Mesendoderm (in vitro differentiated cells): ENCODE measurements at regions not wholly inside any gene's neighbourhood (a gene's known extent, or its start where the extent isn't known, plus 50 kb on each side); places are given as distances from the start of the nearest gene placed in this dataset.
A peak's percentile ranks its signal among the peaks of the same experiment; 100 is the strongest.
"Not testable (repeated sequence)": the region's sequence is repeated elsewhere in the genome, so short reads cannot be mapped to it uniquely, and the experiment has no call there.

ENCODE experiments used
- DNase-seq: peaks from one replicate; pipeline ENCODE4 v3.0.0; 2013
- H2AK5ac ChIP-seq: 2 replicates; pipeline ENCODE4 v1.6.1; 2013; ENCODE audit warnings: low read length, inconsistent platforms
- H2BK120ac ChIP-seq: 2 replicates; pipeline ENCODE4 v1.6.1; 2013; ENCODE audit warnings: low read depth, mild to moderate bottlenecking, low read length, moderate library complexity, mixed read lengths
- H2BK15ac ChIP-seq: replicated peaks from 2 replicates; pipeline ENCODE4 v1.6.1; 2013; ENCODE audit warnings: low read depth, mild to moderate bottlenecking, moderate library complexity
- H2BK5ac ChIP-seq: 2 replicates; pipeline ENCODE4 v1.6.1; 2013; ENCODE audit warnings: low read length, inconsistent platforms
- H3K18ac ChIP-seq: 2 replicates; pipeline ENCODE4 v1.6.1; 2013; ENCODE audit warnings: mild to moderate bottlenecking, low read length, mixed read lengths
- H3K23ac ChIP-seq: one replicate; pipeline ENCODE4 v1.6.1; 2013; ENCODE audit warnings: low read length
- H3K27ac ChIP-seq: 2 replicates; pipeline ENCODE4 v1.5.1; 2013; ENCODE audit warnings: low read depth, mild to moderate bottlenecking, inconsistent platforms, low read length, moderate library complexity
- H3K27me3 ChIP-seq: 2 replicates; pipeline ENCODE4 v1.6.1; 2013; ENCODE audit warnings: low read length, control low read depth, mild to moderate bottlenecking, inconsistent platforms; ENCODE audit not compliant: insufficient read depth, poor library complexity
- H3K36me3 ChIP-seq: 2 replicates; pipeline ENCODE4 v1.6.1; 2013; ENCODE audit warnings: low read length, inconsistent platforms; ENCODE audit not compliant: control insufficient read depth, insufficient read depth
- H3K4ac ChIP-seq: one replicate; pipeline ENCODE4 v1.6.1; 2013; ENCODE audit warnings: low read depth, mild to moderate bottlenecking, low read length, moderate library complexity
- H3K4me1 ChIP-seq: 2 replicates; pipeline ENCODE4 v1.6.1; 2013; ENCODE audit warnings: low read depth, low read length, inconsistent platforms; ENCODE audit not compliant: control insufficient read depth
- H3K4me2 ChIP-seq: 2 replicates; pipeline ENCODE4 v1.6.1; 2013; ENCODE audit warnings: low read length
- H3K4me3 ChIP-seq: 2 replicates; pipeline ENCODE4 v1.5.1; 2013; ENCODE audit warnings: mild to moderate bottlenecking, low read length
- H3K56ac ChIP-seq: one replicate; pipeline ENCODE4 v1.6.1; 2013; ENCODE audit warnings: low read length
- H3K79me1 ChIP-seq: 2 replicates; pipeline ENCODE4 v1.6.1; 2013; ENCODE audit warnings: low read length, inconsistent platforms
- H3K79me2 ChIP-seq: 2 replicates; pipeline ENCODE4 v1.6.1; 2013; ENCODE audit warnings: mild to moderate bottlenecking, low read length; ENCODE audit not compliant: control insufficient read depth, insufficient read depth
- H3K9ac ChIP-seq: 2 replicates; pipeline ENCODE4 v1.6.1; 2013; ENCODE audit warnings: low read length, inconsistent platforms
- H4K5ac ChIP-seq: one replicate; pipeline ENCODE4 v1.6.1; 2013; ENCODE audit warnings: low read length
- H4K8ac ChIP-seq: one replicate; pipeline ENCODE4 v1.6.1; 2013; ENCODE audit warnings: low read depth, mild to moderate bottlenecking, control low read depth, low read length, moderate library complexity
- WGBS: extraction: QIAGEN DNeasy Blood & Tissue Kit; methylation state at CpG from one replicate; pipeline ENCODE4 v1.1.7; 2013; ENCODE audit warnings: low lambda C conversion rate, missing lambda C conversion rate; ENCODE audit not compliant: insufficient coverage; ENCODE audit errors: extremely low coverage; 5-methylcytosine and 5-hydroxymethylcytosine counted together

DNA sequence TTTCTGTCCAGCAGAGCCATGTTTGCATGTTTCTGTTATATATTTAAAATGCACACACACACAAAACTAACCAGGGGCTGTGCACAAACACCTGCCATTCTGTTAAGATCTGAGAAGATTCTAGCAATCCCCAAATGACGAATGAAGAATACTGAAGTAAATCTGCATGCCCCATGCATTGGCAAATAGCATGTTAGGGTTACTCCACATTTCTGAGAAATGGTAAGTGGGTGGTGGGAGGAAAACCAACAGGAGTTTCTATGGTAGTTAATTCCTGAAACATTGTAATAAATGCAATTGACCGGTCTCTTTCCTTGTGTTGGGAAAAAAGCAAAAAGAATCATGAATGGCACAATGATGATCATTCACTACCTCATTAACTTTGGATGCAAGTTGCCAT, 318.0 kb downstream of the BCAT1 start:
- H4K5ac ChIP-seq = no peak overlapping the region
- no peaks in the 10 kb centered on the region for H3K27me3 ChIP-seq
- no peaks in the 10 kb centered on the region for H3K36me3 ChIP-seq
- no peak overlapping the region for H3K4me2 ChIP-seq
- no peak overlapping the region for H3K56ac ChIP-seq
- H3K9ac ChIP-seq = no peak overlapping the region
- DNase-seq = no peak
- H2BK120ac ChIP-seq = no peak overlapping the region
- no peaks in the 10 kb centered on the region for H3K4me1 ChIP-seq
- H3K4ac ChIP-seq = no peak overlapping the region
- no peak overlapping the region for H4K8ac ChIP-seq
- WGBS = no CpG with 5 or more reads among the region's 2 CpGs
- no peaks in the 10 kb centered on the region for H3K79me1 ChIP-seq
- H2BK15ac ChIP-seq = no peak overlapping the region
- no peak overlapping the region for H2BK5ac ChIP-seq
- no peak overlapping the region for H3K27ac ChIP-seq
- H3K79me2 ChIP-seq = no peaks in the 10 kb centered on the region
- no peak overlapping the region for H3K18ac ChIP-seq
- no peak overlapping the region for H3K4me3 ChIP-seq
- H2AK5ac ChIP-seq = no peak overlapping the region
- no peak overlapping the region for H3K23ac ChIP-seq

GRCh38 chr12:24630446-24630845, 318.5 kb downstream of the BCAT1 start:
- H4K5ac ChIP-seq = no peak overlapping the region
- no peaks in the 10 kb centered on the region for H3K4me1 ChIP-seq
- no peak overlapping the region for H3K23ac ChIP-seq
- H3K27ac ChIP-seq = no peak overlapping the region
- WGBS = no CpG with 5 or more reads among the region's 1 CpG
- H3K27me3 ChIP-seq = no peaks in the 10 kb centered on the region
- no peaks in the 10 kb centered on the region for H3K79me2 ChIP-seq
- H3K36me3 ChIP-seq = no peaks in the 10 kb centered on the region
- H3K79me1 ChIP-seq = no peaks in the 10 kb centered on the region
- DNase-seq = peak; percentile 66
- no peak overlapping the region for H3K4ac ChIP-seq
- no peak overlapping the region for H3K56ac ChIP-seq
- no peak overlapping the region for H2BK15ac ChIP-seq
- no peak overlapping the region for H3K18ac ChIP-seq
- H2BK120ac ChIP-seq = no peak overlapping the region
- H3K9ac ChIP-seq = no peak overlapping the region
- H3K4me2 ChIP-seq = no peak overlapping the region
- no peak overlapping the region for H3K4me3 ChIP-seq
- no peak overlapping the region for H4K8ac ChIP-seq
- H2BK5ac ChIP-seq = no peak overlapping the region
- H2AK5ac ChIP-seq = no peak overlapping the region

DNA sequence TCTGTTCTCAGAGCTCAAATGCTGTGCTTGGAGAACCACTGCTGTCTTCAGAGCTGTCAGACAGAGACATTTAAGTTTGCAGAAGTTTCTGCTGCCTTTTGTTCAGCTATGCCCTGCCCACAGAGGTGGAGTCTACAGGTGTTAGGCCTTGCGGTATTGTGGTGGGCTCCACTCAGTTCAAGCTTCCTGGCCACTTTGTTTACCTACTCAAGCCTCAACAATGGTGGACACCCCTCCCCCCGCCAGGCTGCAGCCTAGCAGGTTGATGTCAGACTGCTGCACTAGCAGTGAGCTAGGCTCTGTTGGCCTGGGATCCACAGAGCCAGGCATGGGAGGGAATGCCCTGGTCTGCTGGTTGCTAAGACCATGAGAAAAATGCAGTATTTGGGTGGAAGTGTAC, 323.8 kb downstream of the BCAT1 start:
- no peak overlapping the region for H3K23ac ChIP-seq
- H3K27ac ChIP-seq = no peak overlapping the region
- no peak overlapping the region for H2BK5ac ChIP-seq
- no peak overlapping the region for H3K4ac ChIP-seq
- H3K18ac ChIP-seq = no peak overlapping the region
- WGBS = no CpG with 5 or more reads among the region's 2 CpGs
- H2BK15ac ChIP-seq = no peak overlapping the region
- no peak overlapping the region for H3K9ac ChIP-seq
- H3K56ac ChIP-seq = no peak overlapping the region
- no peaks in the 10 kb centered on the region for H3K79me2 ChIP-seq
- no peak overlapping the region for H3K4me3 ChIP-seq
- H2BK120ac ChIP-seq = no peak overlapping the region
- H3K79me1 ChIP-seq = no peaks in the 10 kb centered on the region
- no peaks in the 10 kb centered on the region for H3K27me3 ChIP-seq
- peak; percentile 7 for DNase-seq
- no peak overlapping the region for H4K5ac ChIP-seq
- H2AK5ac ChIP-seq = no peak overlapping the region
- no peaks in the 10 kb centered on the region for H3K36me3 ChIP-seq
- no peak overlapping the region for H4K8ac ChIP-seq
- H3K4me1 ChIP-seq = no peaks in the 10 kb centered on the region
- no peak overlapping the region for H3K4me2 ChIP-seq

DNA sequence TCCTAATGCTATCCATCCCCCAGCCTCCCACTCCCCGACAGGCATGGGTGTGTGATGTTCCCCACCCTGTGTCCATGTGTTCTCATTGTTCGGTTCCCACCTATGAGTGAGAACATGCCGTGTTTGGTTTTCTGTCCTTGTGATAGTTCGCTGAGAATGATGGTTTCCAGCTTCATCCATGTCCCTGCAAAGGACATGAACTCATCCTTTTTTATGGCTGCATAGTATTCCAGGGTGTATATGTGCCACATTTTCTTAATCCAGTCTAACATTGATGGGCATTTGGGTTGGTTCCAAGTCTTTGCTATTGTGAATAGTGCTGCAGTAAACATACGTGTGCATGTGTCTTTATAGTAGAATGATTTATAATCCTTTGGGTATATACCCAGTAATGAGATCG, 328.9 kb downstream of the BCAT1 start:
- not testable (repeated sequence) for H3K4ac ChIP-seq, H3K56ac ChIP-seq, H3K23ac ChIP-seq, H3K18ac ChIP-seq, H4K8ac ChIP-seq, H3K9ac ChIP-seq, H3K79me1 ChIP-seq, H2AK5ac ChIP-seq, H3K79me2 ChIP-seq, H4K5ac ChIP-seq, H3K4me1 ChIP-seq, H3K4me2 ChIP-seq, H3K27ac ChIP-seq, DNase-seq, H3K4me3 ChIP-seq, H3K36me3 ChIP-seq, H2BK15ac ChIP-seq, H2BK120ac ChIP-seq, H2BK5ac ChIP-seq, H3K27me3 ChIP-seq
- no CpG with 5 or more reads among the region's 6 CpGs for WGBS

DNA sequence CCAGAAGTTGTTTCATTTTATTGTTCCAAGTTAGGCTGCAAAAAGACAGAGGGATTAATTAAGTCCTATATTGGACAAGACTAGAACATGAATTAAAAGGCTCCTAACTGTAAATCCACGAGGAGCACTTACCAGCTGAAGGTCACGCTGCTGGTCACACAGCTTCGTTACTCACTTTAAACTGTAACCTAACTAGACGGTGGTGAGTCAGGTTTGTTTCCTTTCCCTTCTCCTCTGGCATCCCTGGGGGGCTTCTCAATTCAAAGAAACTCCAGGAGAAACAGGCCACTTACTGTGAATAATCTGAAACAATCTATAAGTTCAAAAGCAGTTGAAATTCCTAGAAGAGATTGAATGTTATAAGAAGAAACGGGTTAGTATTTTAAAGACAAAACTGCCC, 331.4 kb downstream of the BCAT1 start:
- Histone ChIP-seq H3K4me3 (no peak overlapping the region), H2BK5ac (no peak overlapping the region), H3K27me3 (no peaks in the 10 kb centered on the region), H3K4me1 (peaks cover 6% of the 10 kb centered on the region), H3K23ac (no peak overlapping the region), H3K36me3 (no peaks in the 10 kb centered on the region), H2BK120ac (no peak overlapping the region), H2AK5ac (no peak overlapping the region), H4K5ac (no peak overlapping the region), H3K56ac (no peak overlapping the region), H2BK15ac (no peak overlapping the region), H3K4me2 (no peak overlapping the region), H3K18ac (no peak overlapping the region), H3K79me1 (no peaks in the 10 kb centered on the region), H3K79me2 (no peaks in the 10 kb centered on the region), H4K8ac (no peak overlapping the region), H3K9ac (no peak overlapping the region), H3K4ac (no peak overlapping the region), H3K27ac (no peak overlapping the region)
- DNase-seq = peak; percentile 87
- WGBS = no CpG with 5 or more reads among the region's 5 CpGs

DNA sequence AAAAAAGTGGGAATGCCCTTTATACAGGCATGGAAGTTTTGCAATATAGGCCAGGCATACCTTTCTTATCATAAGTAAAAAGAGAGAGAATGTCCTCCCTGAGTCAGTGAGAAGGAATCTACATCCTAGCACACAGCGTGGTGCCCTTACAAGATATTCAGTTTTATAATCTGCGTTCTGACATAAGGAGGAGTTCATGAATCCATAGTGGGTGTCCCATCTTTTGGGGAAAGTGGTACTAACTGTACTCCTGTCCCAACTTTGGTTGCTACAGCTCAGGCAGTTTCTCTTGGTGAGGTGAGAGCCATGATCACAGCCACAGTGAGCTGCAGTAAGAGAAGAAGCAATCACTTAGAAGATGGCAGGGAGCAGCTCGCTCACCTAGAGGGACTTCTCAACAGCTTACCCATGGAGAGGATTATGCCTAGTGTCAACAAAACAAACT, 332.9 kb downstream of the BCAT1 start:
- no peaks in the 10 kb centered on the region for H3K79me2 ChIP-seq
- H3K23ac ChIP-seq = no peak overlapping the region
- H4K8ac ChIP-seq = no peak overlapping the region
- no peak overlapping the region for H3K4ac ChIP-seq
- H3K4me3 ChIP-seq = no peak overlapping the region
- no peaks in the 10 kb centered on the region for H3K36me3 ChIP-seq
- WGBS = no CpG with 5 or more reads among the region's 3 CpGs
- peak overlapping the region; percentile 29 for H3K27ac ChIP-seq
- no peak overlapping the region for H3K4me2 ChIP-seq
- no peaks in the 10 kb centered on the region for H3K79me1 ChIP-seq
- no peak overlapping the region for H2BK15ac ChIP-seq
- H4K5ac ChIP-seq = no peak overlapping the region
- no peak overlapping the region for H3K9ac ChIP-seq
- H2BK5ac ChIP-seq = peak overlapping the region; percentile 7
- H3K56ac ChIP-seq = no peak overlapping the region
- no peak overlapping the region for H2BK120ac ChIP-seq
- peaks cover 6% of the 10 kb centered on the region for H3K4me1 ChIP-seq
- DNase-seq = peak; percentile 82
- no peak overlapping the region for H3K18ac ChIP-seq
- no peaks in the 10 kb centered on the region for H3K27me3 ChIP-seq
- no peak overlapping the region for H2AK5ac ChIP-seq
